NCI-H774 (cell line): ENCODE measurements at regions not wholly inside any gene's neighbourhood (a gene's known extent, or its start where the extent isn't known, plus 50 kb on each side); places are given as distances from the start of the nearest gene placed in this dataset.
A peak's percentile ranks its signal among the peaks of the same experiment; 100 is the strongest.

Source experiments
- DNase-seq: peaks from one replicate; lab custom pipeline; 2025; lab: John Stamatoyannopoulos, UW

DNA sequence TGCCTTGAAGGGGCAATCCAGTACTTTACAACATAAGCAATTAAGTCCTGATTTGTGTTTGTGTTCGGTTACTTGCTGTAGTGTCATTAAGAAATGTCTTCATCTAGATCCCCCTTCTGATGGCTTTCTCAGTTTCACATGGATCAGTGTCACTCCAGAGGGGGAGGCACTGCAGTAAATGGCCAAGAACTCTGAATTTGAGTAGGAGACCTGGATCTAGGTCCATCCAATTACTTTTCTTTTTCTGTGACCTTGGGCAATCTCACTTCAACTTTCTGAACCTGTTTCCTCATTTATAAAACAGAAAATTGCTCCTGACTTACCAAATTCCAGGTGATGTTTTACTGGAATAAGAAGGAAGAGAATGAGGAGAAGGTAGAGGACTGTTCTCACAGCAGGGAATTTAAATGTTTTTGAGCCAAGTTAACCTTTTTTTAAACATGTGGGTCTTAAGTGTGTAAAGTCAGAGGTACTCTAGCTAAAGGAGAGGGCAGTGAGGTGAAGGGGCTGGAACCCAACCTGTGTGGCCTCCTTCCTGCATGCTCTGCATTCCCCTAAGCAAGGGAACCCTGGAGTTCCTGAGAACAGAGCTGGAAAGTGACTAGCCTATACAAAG lies 285.5 kb downstream of the HACE1 start:
- DNase-seq, result no peak

DNA sequence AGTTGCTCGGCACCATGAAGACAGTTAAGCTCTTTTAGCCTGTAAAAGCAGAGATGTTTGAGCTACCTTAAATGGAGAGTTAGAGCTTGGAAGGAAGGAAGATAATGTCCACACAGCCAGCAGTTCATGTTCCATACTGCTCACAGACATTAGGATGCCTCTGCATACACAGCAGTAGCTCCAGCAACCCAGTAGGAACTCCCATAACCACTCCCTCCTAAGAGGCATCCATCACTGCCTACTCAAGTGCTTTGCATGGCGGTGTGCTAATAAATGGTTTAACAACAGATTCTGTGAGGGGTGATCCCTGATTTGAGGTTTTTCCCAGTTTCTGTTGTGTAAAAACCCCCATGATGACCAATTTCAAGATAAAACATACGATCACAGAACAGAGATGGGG lies 286.4 kb downstream of the HACE1 start:
- DNase-seq, result no peak

DNA sequence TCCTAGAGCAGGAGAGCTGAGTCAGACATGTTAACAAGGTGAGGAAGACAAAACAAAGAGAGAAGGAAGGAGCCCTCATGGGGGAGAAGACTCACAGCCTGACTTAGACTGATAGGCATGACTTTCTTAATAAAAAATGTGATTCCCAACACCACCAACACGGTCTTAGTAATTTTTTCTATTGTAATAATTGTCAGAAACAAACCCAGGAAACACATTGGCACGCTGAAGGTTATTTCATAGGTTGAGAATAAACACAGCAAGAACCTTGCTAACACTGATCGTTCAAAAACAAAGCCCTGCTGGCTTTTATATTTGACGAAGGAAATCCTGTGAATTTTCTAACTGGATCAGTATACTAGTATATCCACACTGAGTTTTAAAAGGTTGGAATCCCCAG lies 286.8 kb downstream of the HACE1 start:
- DNase-seq, result no peak

DNA sequence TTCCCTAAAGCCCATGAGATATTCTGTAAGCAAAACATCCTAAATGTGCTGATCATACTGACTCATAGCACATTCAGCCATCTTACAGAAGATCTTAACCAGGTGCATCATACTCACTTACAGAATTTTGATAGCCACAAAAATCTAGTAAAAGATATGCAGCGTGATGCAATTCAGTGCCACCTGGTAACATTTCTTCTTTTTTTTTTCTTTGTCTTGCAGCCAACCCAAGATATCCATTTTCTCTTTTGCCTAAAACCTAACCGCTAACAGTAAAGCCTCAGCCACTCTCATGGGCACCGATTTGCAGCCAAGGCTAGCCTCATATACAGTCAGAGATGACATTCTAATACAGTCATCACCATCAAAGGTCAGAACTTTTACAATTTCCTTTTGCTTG lies 293.3 kb downstream of the HACE1 start:
- no peak for DNase-seq

DNA sequence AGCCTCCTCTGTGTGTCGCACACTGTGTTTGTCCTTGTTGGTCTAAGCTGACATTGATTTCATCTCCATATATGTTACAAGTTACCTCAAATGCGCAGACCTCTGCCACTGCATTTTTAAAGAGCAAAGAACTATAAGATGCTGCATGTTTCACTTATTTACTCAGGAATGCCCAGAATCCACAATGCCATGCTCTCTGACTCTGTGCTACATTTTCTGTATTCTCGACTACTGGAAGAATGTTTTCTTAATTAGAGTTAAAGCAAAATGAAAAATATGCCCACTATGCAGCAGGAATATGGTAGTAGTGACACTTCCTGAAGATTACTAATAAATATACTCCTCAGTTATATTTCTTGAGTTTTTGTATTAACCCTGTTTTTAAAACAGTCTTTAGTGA lies 296.4 kb downstream of the HACE1 start:
- DNase-seq, result no peak

DNA sequence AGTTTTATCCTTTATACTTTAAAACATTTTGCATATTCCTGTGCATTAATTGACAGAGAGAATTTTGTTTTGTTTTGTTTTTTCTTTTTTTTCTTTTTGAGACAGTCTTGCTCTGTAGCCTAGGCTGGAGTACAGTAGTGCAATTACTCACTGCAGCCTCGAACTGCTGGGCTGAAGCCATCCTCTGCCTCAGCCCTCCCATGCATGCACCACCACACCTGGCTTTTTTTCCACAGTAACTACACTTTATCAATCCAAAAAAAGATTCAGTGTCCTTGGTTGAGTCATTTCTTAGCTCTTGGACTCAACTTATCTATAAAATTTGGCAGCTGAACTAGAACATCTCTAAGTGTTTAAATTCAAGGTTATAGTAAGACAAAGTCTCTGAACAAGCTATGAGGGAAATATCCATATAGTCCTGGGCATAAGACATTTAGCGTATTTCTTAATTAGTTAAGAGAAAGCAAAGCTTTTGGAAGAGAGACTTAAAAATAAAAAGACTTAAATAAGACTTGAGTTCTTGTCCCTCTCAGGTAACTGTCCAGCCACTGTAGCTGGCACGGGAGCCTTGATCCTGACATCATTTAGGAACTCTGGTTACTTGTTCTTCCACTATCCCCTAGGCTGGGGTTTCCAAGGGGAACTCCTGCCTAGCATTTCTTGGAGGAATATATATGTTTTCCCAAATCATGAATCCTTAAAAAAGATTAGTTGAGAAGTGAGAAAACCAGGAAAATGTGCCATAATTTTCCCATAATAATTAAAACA lies 300.1 kb downstream of the HACE1 start:
- DNase-seq, result no peak

DNA sequence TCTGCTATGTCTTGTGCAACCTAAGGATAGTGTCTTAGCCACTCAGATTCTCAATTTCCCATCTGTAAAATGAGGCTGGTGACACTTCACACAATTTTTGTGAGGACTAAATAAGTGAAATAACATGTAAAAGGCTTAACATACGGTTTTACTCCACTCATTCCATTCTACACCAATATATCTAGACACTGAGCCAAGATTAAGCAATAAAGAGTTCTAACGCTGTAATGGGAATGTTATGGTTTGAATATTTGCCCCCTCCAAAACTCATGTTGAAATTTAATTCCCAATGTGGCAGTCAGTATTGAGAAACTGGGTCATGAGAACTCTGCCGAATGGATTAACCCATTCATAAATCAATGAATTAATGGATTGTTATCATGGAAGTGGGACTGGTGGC lies 301.0 kb downstream of the HACE1 start:
- DNase-seq, result no peak

DNA sequence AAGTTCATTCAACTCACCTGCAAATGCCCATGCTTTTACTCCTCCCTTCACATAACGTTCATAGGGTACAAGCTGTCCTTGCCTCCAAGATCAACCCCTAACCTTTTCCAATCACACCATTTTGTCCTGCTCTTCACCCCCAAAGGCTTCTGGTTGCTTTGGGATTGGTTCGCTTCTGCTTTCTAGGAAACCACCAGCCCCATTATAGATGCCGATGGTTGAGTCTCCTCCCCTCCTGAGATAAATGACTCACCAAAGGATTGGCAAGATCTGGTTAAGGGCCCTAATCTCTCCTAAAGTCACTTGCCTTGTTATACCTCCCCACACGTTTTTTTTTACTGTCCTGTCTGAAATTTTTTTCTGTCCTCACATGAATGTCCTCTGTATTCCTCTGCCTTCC lies 311.4 kb downstream of the HACE1 start:
- no peak for DNase-seq

DNA sequence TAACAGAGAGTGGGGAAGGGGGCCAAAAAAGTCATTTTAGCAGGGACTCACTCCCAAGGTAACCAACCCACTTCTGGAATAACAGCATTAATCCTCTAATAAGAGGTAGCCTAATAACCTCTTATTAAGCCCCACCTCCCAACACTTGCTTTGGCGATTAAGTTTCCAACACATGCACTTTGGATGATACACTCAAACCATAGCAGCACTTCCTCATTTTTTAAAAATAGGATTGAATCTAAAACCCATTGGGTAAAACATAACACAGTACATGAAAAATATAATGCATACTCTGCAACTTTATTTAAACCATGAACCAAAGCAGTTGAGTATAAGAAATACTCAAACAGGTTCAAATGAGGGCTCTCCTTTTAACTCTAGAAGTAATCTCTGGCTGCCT lies 318.3 kb downstream of the HACE1 start:
- no peak for DNase-seq

DNA sequence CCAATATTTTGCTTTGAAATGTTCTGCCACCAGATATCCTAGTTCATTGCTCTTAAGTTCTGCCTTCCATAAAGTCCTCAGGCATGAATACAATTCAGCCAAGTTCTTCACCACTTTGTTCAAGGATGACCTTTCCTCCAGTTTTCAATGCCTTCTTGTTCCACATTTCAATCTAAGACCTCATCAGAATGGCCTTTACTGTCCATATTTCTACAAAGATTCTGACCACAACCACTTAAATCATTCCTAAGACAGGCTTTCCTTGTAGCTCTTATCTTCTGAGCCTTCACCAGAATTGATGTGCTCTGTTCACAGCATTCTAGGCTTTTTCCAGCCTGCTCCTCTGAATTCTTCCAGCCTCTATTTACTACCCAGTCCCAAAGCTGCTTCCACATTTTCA lies 319.0 kb downstream of the HACE1 start:
- DNase-seq, result no peak

DNA sequence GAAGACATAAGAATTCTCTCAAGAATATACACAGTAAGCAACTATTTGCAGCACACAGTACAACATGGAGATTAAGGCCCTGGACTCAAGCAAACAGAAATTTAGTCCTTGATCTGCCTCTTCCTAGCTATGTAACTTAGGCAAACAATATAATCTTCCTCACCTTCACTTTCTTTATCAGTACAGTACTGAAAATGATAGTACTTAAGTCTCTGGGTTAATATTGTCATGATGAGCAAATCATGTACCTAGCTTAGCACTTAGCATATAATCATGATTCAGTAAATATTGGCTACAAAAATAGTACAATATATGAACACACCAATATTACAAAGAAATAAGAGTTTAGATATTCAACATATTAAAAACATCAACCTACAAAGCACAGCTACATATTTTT lies 320.5 kb downstream of the HACE1 start:
- no peak for DNase-seq

DNA sequence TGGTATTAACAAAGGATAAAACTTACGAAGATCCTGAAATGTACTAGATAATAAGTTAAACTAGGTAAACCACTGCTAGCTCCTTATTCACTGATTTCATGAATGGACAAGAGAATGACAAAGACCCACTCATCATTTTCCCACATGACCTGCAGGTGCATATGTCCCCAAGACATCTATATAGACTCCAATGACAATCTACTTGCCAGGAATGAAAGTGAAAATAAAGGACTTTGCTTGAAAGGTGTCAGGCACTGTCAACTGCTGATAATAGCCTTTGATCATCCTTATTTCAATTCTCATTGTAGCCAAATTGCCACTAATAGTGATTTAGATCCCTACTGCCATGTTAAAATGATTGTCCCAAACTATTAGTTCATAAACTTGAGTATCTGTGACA lies 321.8 kb downstream of the HACE1 start:
- DNase-seq, result no peak

DNA sequence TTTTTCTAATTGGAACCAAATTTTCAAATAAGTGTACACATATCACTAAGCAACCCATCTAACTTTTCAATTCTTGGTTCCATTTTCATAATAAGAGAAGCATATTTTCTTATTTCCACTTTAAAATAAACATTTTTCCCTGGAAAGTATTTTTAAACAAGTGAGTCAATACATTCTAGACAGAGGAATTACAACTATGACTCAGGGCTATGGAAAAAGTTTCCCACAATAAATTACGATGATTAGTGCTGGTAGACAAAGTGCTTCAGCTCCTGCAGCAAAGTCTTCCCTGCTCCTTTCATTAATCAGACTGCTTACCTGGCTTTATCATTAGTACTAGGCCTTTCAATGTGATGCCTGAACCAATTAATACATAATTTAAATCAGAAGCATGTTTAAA lies 322.5 kb downstream of the HACE1 start:
- no peak for DNase-seq

DNA sequence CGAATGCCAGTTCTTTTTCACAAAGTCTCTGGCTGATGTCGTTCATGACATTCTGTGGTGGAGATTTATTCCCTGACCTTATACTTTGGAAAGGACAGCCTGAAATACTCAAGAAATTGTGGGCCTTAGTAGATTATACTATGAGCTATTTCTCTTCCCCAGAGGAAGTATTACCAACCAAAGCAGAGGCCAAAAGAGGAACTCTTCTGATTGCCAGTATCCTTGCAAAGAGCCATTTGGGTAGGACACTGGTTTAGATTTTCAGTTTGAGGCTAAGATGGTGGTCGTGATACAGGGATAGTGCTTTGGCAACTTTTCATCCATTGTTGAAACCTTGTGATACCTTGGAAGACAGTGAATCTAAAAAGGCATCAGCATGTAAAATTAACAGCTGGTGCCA lies 327.3 kb downstream of the HACE1 start:
- DNase-seq, result no peak

DNA sequence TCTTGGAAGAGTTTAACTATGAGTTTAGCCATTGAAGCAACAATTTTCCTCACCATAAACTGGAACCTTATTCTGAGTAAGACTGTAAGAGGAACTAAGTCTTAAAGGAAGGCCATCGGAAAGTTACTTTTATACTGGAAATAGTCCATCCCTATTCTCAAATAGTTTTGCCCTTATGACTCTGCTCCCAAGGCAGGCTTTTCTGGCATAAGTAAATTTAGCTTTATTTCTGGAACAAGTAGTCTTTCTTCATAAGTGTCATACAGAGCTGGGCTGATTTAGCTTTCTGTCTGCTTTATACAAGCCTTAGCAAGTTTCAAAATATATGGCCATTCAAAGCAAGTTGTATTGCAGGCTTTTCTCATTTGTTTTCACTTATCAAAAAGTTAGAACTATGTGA lies 328.1 kb downstream of the HACE1 start:
- DNase-seq, result no peak

DNA sequence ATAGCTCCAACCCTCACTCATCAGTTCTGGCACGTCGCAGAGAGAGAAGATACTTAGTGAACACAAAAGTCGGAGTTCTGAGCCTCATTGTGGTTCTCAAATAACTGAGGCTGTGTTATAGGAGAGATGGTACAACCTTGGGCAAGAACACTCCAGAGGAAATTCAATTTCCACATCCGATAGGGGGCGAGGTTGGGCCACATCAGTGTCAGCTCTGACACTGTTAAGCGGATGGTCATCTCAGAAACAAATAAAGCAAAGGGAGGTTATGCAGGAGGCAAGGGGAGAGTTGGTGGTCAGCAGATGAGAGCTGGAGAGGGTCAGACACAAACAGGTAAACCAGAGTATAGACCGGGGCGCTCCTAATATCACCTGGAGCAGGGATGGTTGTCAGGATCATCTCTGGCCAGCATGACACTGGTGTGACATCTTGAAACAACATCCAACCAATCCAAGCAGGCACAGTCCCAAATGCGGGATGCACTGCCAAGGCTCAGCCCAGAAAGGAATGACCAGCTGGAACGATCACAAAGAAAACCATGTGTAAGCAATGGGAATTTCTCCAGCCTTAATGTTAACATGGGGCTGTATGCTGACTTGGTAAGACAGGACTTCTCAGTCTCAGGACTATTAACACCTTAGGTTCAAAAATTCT lies 331.8 kb downstream of the HACE1 start:
- no peak for DNase-seq

DNA sequence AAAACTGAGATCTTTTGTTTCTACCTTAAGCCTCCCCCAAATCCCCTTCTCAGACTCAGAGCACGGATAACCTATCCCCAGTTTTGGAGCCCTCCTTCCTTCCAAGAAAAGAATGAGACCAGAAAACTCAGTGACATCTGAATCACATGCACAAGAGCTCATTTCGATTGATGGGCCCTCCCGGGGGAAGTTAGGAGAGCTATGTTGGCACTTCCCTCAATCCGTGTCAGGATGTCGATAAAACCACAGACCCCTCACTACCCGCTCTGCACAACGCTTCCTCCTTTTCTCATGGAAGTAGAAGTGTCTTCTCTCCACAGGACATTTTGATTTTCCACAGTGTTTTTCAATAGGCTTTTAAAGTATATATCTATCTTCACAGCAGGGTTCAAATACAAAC lies 332.4 kb downstream of the HACE1 start:
- no peak for DNase-seq

DNA sequence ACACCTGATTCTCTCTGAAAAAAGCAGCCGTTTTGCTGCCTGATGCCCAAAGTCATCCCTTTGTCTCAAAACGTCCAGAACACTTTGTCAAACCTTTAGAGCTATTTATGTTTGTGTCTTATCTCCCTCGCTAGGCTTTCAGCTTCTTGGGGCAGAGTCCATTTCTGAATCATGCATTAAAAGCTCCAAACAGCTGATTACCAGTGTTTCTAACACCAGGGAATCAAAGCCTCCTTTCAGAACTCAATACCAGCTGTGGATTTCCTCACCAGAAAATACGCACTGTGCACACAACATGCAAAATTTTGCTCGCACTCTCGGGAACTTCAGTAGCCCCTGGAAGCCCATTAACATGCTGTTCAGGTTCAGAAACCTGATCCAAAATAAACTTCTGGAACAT lies 333.3 kb downstream of the HACE1 start:
- no peak for DNase-seq

DNA sequence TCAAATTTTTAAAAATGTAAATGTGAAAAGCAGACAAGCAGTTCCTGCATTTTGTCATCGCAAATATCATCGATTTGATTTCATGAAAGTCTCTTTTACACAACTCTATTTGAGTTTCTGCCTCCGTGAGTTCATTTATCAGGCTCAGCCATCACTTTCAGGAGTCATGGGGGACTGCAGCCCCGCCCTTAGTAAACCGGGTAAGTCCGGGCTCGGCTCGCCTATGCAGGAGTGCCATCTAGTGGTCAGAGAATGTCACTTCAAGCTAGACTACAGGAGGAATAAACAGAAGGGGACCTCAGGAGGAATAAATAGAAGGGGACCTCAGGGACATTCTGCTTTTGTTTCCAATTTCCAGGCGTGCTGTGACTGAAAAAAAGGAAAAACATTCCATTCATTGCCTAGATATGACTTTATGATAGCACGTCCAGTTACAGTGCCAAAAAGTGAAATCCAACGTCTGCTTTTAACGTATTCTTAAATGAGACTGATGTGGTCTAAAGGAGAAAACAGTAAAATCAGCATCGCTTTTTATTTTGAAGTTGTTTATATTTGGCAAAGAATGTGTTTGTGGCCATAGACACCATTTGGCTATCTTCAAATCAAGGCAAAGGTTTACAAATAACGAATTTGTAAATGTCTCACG lies 333.9 kb downstream of the HACE1 start:
- peak; percentile 90 for DNase-seq

DNA sequence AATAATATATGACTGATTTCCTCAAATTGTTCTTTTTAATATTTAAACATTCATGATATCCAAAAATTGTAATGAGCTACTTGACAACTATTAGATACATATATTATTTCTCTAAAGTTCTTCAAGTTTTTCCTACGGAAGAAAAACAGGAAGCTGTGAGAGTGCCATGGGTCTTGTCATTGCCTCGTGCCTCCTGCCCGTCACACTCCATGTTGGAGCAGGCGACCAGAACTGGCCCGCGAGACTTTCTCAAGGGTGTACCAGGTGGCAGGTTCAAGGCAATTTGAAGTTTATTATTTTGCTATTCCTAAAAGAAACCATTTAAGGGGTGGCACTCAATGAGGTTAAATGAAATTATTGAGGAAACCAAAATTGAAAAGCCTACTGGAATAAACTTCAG lies 337.2 kb downstream of the HACE1 start:
- DNase-seq, result no peak

DNA sequence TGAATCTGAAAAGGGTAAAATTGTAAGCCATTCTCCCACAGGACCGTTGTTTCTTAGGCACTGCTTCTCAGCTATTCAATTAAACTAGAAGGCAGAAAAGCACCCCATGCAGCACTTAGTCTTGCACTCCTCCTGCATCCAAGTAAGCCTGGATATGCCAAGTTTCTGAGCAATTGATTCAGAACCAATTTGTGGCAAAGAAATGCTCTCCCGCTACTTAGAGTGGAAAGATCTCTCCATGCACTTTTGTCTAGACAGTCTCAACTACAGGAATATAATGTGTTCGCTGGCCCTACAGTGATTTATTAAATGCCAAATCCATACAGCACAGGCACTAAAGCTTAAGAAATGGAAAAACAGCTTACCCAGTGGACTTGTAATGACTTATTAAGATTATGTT lies 338.5 kb downstream of the HACE1 start:
- DNase-seq, result no peak

DNA sequence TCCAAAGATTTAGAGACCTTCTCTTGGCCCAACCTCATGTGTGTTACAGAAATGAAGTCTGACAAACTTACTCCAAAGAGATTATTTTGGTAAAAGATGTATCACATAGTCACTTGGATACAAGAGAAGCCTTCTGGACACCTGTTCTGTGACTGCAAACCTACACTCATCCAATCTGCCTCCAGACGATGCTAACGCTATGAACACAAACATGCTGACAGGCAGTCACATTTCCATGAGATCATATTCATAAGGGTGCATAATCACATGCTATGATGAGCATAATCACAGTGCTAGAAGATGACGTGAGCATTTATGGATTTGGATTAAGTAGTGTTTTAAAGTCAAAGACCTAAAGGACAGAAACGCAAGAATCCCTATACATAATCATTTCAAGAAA lies 340.2 kb downstream of the HACE1 start:
- no peak for DNase-seq

DNA sequence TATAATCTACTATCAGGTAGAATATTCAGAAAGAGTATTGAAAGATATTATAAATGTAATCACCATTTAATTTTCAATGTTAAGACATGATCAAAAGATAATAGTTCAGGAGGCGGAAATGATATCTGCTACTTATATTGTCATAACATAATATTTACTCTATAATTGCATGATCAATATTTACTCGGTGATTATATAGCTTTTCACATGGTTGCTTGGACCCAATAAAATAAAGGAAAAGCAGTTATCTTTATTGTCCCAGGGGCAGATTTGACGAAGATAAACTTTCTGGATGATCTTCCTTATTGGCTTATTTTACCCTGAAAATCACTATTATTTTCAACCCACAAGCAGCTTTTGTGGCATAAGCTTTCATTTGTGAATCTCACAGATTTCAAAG lies 350.4 kb downstream of the HACE1 start:
- no peak for DNase-seq
